Tibial nerve (tissue), 3 donors: ENCODE measurements at regions not wholly inside any gene's neighbourhood (a gene's known extent, or its start where the extent isn't known, plus 50 kb on each side); places are given as distances from the start of the nearest gene placed in this dataset.

Experiments
- CTCF ChIP-seq, 5 experiments: fragments of 200-600 bp in 3 of 5; fragments of 450-650 bp in 2 of 5; sonication (generic) in 3 of 5; IDR thresholded peaks; one replicate each; pipeline ENCODE4 v1.5.1; 2016 to 2019; ENCODE audit warnings: antibody characterized with exemption in 5 of 5, mild to moderate bottlenecking in 3 of 5, moderate library complexity in 2 of 5
- POLR2A ChIP-seq, 2 donors: fragments of 450-650 bp; IDR thresholded peaks; one replicate each; pipeline ENCODE4 v1.6.1; 2017; ENCODE audit warnings: antibody characterized with exemption in 2 of 2, mild to moderate bottlenecking in 2 of 2, moderate library complexity in 2 of 2

GRCh38 chr6:106869203-106869602 is 105.3 kb downstream of the CD24 start:
- TF ChIP-seq CTCF (IDR thresholded peaks at IDR 0.05) = no peak
- no peak for TF ChIP-seq POLR2A (IDR thresholded peaks at IDR 0.05)
